ENCODE measurements at regions not wholly inside any gene's neighbourhood (a gene's known extent, or its start where the extent isn't known, plus 50 kb on each side); places are given as distances from the start of the nearest gene placed in this dataset.

DNA sequence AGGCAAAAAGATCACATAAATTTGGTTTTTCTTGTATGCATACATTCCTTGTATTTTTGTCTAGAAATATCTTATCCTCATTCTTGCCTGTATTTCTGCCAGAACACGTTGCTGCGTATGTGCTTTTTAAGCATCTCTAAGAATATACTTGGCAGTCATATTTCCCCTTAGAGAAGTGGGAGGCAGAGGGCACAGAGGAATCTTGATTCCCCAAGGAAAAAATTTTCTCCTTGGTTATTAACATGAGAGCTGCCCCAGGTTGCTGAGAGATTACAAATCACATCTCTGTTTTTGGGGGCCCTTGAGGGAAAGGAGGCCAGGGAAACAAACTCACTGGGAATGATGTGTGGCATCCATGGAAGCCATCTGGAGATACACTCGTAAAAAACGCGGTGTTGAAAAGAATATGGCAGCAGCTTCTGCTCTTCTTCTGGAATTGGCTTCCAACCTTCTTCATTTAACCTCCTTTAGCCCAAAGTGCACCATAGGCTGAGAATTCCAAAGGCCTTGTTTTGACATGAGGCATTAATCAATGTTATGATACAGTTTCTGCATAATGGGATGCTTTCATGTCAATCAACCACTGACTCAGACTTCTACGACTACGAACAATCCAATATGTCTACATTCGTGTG lies 684.3 kb upstream of the SORCS1 start:
- no peak for DNase-seq (ENCODE audit: low spot score)

DNA sequence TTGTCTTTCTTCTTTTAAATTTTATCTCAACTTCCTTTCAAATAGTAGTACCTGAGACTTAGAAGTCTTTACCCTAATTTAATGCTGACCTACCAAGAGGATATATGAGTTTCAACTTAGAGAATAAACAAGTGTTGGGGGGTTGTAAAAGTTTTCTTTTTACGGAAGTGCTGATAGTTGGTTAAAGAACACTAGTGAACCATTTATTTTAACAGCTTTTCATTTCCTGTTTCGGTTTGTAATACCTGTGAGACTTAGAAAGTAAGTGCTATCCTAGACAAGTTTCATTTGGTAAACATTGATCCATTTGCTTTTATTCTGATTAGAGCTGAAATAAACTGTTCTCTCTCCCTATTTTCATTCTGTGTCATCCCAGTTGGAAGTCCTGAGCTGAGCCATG lies 683.1 kb upstream of the SORCS1 start:
- no peak for DNase-seq (ENCODE audit: low spot score)

- no peak for DNase-seq (ENCODE audit: low spot score)
Measured at GRCh38 chr10:107834706-107835105, 670.2 kb upstream of the SORCS1 start.

GRCh38 chr10:107831772-107832171 lies 667.3 kb upstream of the SORCS1 start:
- no peak for DNase-seq (ENCODE audit: low spot score)

DNA sequence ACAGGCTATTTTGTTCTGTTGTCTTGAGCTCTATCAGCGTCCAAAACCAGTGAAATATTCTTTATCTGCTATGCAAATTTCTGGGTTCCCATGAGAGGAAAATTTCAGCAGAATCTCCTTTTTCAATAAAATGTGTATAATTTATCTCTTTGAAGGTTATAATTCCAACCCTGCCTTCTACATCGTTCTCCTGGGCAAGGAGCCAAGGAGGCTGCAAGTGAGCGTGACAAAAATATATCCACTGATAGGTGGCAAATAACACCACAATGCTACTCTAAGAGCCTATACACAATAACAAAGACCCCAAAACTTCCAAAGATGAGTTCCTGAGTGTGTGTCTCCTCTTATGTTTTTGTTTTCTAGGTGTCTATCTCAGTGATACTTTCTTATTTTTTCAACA lies 664.7 kb upstream of the SORCS1 start:
- no peak for DNase-seq (ENCODE audit: low spot score)

GRCh38 chr10:107826171-107826570 lies 661.7 kb upstream of the SORCS1 start:
- DNase-seq (ENCODE audit: low spot score): no peak

DNA sequence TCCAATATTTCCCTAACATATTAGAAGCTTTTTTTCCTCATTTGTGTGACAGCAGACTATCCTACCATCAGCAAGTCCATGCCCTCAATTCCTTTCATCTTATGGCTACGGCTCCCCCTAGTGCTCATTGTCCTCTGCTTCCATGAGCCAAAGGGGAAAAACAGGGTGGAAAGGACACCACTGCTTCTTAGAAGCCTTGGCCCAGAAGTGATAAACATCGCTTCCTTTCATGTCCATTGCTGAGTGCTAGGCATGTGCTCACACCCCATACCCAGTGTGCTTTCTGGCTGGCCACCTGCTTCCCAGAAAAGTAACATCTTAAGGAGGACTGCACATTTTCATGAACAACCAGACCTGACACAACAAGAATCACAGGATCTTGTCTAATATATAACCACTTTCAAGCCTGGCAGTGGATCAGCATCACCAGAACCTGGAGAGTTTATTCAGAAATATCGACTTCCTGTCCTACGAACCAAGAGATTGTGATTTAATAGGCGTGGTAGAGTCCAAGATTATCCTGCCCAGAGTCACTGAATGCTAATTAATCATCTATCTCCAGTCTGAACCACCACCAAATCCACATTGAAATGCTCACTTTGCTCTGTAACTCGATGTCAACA lies 650.5 kb upstream of the SORCS1 start:
- DNase-seq (ENCODE audit: low spot score): peak; percentile 83

GRCh38 chr10:107813451-107814162 lies 649.1 kb upstream of the SORCS1 start:
- peak; percentile 38 for DNase-seq (ENCODE audit: low spot score)

DNA sequence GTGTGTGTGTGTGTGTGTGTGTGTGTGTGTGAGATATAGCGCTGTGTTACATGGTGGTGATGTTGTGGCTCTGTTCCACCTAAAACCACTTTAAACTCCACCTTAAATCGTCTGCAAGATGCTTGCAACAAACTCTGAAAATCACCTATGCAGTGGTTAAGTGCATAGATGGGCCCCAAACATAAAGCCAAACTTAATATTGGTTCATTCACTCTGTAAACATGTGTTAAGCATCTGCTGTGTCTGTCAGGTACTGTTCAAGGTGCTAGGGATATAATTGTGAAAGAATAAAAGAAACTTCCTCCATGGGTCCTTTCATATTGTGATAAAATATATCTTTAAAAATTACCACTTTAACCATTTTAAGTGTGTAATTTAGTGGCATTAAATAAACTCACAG lies 645.4 kb upstream of the SORCS1 start:
- no peak for DNase-seq (ENCODE audit: low spot score)

DNA sequence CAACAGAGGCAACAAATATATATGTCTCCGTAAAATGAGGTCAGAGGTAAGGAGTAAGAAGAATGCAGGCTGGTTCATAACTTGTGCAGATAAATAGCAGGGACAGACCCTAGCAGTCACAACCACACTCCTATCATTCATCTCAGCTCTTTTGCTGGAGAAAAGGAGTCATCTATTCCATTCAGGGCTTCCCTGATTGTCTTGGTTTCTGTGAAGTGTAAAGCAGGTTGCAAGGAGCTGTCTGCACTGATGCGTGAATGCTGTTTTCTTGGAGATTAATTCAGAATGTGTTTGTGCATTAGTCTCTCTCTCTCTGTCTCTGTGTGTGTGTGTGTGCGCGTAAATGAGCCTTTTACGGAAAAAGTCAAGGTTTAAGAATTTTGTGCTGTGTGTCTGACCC lies 643.3 kb upstream of the SORCS1 start:
- DNase-seq (ENCODE audit: low spot score): no peak

GRCh38 chr10:107806026-107806425 lies 641.5 kb upstream of the SORCS1 start:
- no peak for DNase-seq (ENCODE audit: low spot score)

GRCh38 chr10:107803546-107803945 lies 639.0 kb upstream of the SORCS1 start:
- peak; percentile 16 for DNase-seq (ENCODE audit: low spot score)

- no peak for DNase-seq (ENCODE audit: low spot score)
Measured at GRCh38 chr10:107800061-107800460, 635.6 kb upstream of the SORCS1 start.

DNA sequence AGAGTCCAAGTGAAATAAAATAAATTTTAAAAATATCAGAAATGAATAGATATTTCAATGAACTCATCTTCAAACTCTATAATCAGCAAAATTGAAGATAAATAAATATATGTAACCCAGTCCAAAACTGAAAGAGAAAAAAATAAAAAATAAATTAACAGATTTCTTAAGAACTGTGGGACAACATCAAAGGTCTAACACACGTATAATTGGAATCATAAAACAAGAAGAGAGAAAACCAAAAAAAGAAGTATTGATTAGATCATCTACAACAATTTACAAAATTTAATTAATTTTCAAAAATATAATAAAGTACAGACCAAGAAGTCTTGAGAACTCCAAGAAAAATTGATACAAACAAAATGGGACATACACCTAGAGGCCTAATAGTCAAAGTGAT lies 625.8 kb upstream of the SORCS1 start:
- DNase-seq (ENCODE audit: low spot score): no peak

DNA sequence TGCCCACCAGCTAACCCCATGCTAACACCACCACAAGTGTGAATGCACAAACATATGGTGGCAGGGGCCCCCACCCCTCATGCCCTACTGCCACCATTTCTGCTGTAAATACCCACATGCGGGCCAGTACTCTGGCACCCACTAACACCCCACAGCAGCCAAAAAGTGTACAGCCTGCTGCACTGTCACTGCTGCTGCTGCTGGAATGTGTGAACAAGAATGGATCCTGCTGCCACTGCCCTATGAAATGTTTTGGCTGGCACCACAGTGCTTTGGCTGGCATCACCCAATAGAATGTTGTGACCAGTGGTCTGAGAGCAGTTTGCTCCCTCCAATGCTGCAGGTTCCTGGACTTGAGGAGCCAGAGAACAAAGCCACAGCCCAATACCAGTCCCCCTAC lies 606.6 kb upstream of the SORCS1 start:
- DNase-seq (ENCODE audit: low spot score): no peak

DNA sequence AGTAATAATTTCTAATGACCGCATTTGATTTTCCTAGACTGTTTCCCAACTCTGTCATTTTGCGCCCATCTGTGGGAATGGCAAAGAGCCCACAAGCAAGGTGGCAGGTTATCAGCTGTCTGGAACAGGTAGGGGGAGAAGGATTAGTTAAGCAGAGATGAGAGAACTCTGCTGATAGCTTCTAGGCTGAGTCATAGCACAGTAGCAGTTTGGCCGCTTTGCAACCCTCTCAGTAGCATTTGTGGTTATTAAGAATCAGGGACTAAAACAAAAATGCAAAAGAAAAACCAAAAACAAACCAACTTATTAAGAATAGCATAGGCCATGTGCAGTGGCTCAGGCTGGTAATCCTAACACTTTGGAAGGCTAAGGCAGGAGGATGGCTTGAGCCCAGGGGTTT lies 602.7 kb upstream of the SORCS1 start:
- DNase-seq (ENCODE audit: low spot score): no peak

- DNase-seq (ENCODE audit: low spot score): no peak
Measured at GRCh38 chr10:107754814-107755213, 590.3 kb upstream of the SORCS1 start.

- DNase-seq (ENCODE audit: low spot score): no peak
Measured at GRCh38 chr10:107749235-107749634, 584.7 kb upstream of the SORCS1 start.

- DNase-seq (ENCODE audit: low spot score): no peak
Measured at GRCh38 chr10:107747851-107748250, 583.3 kb upstream of the SORCS1 start.

DNA sequence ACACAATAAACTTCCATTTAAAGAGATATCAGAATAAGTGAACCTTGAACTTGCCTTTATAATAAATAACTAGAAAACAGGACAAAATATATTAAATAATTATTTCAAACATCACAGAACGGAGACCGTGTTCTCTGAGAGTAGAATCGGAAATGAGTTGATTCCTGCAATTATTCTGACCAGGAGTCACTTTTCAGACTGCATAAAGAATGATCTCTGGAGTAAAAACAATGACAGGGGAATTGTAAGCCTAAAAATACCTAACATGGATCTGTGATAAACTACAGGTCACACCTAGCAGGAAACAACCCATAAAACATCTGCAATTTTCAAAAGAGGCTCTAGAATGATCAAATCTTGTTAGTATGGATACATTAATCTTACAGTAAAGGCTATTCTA lies 577.5 kb upstream of the SORCS1 start:
- no peak for DNase-seq (ENCODE audit: low spot score)

GRCh38 chr10:107740962-107741690 lies 576.6 kb upstream of the SORCS1 start:
- no peak for DNase-seq (ENCODE audit: low spot score)

DNA sequence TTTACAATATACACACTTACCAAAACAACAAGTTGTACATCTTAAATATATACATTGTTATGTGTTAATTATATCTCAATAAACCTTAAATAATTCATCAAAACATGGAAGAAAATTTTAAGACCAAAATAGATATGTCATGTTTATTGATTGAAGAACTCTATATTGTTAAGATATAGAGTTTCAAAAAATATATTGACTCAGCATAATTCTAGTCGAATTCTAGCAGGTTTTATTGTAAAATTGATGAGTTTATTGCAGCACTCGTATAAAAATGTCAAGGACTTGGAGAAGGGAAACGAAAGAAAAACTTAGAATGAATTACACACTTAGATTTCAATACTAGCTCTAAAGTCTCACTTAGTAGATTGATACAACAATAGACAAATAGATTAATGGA lies 575.4 kb upstream of the SORCS1 start:
- no peak for DNase-seq (ENCODE audit: low spot score)

All from mucosa of gallbladder (tissue), 1 donor.